GM12878 (cell line): ENCODE measurements at regions not wholly inside any gene's neighbourhood (a gene's known extent, or its start where the extent isn't known, plus 50 kb on each side); places are given as distances from the start of the nearest gene placed in this dataset.

ENCODE experiments used
- ATAC-seq: fragments of 200-7000 bp; cut with Tn5 transposase; 3 replicates; pipeline ENCODE4 v1.9.1; 2020; ENCODE audit warnings: mild to moderate bottlenecking, moderate library complexity
- BruUV-seq: library from RNA; stranded (reverse); fragments of 400-500 nt; replicated peaks from 2 replicates; lab custom pipeline; 2021; lab: Mats Ljungman, UMichigan
- CTCF ChIA-PET: fragments of 300-600 bp; sonication (Branson Sonifier 250); formaldehyde crosslinking; extraction: SDS; loops from one replicate; lab custom pipeline; 2021; ENCODE audit warnings: inconsistent platforms; lab: Yijun Ruan, JAX
- POLR2A ChIA-PET: fragments of 350-600 bp; formaldehyde crosslinking; extraction: SDS; loops from one replicate; lab custom pipeline; 2021; ENCODE audit warnings: inconsistent platforms; lab: Charles Lee
- RAD21 ChIA-PET: fragments of 300-600 bp; sonication (Branson Sonifier 250); formaldehyde crosslinking; loops from one replicate; lab custom pipeline; 2023; ENCODE audit warnings: antibody characterized with exemption; ENCODE audit not compliant: unreplicated experiment; lab: Charles Lee
- SMC1A ChIA-PET: fragments of 300-600 bp; sonication (Branson Sonifier 250); formaldehyde crosslinking; loops from one replicate; lab custom pipeline; 2023; ENCODE audit not compliant: unreplicated experiment, uncharacterized antibody; lab: Charles Lee
- DNase-seq: peaks from one replicate; pipeline ENCODE4 v3.0.0-alpha.2; 2011; ENCODE audit warnings: low read depth, low spot score
- FAIRE-seq: peaks from 3 replicates; lab custom pipeline; 2011; peaks lifted over from hg19 to GRCh38; lab: Jason Lieb, UNC
- H2AFZ ChIP-seq: 2 replicates; pipeline ENCODE4 v1.6.0; 2011; ENCODE audit warnings: low read depth, low read length, control low read depth; ENCODE audit not compliant: control insufficient read depth
- H3K27ac ChIP-seq: 2 replicates; pipeline ENCODE4 v1.5.1; 2011; ENCODE audit warnings: control low read depth; ENCODE audit not compliant: control insufficient read depth, insufficient read depth
- H3K27me3 ChIP-seq, 2 experiments: replicated peaks in 1 of 2; 2 replicates each; pipeline versions ENCODE4 v1.6.0 to v1.6.1; 2011; ENCODE audit warnings: low read length in 1 of 2; ENCODE audit not compliant: control insufficient read depth in 2 of 2, insufficient read depth in 2 of 2
- H3K36me3 ChIP-seq, 2 experiments: 2 replicates each; pipeline ENCODE4 v1.5.1; 2011; ENCODE audit warnings: low read length in 1 of 2; ENCODE audit not compliant: control insufficient read depth in 2 of 2, insufficient read depth in 2 of 2
- H3K4me1 ChIP-seq: 2 replicates; pipeline ENCODE4 v1.6.1; 2011; ENCODE audit warnings: mild to moderate bottlenecking, low read length, moderate library complexity, mixed read lengths; ENCODE audit not compliant: control insufficient read depth, insufficient read depth
- H3K4me2 ChIP-seq: 2 replicates; pipeline ENCODE4 v1.6.0; 2011; ENCODE audit warnings: control low read depth; ENCODE audit not compliant: control insufficient read depth, insufficient read depth
- H3K4me3 ChIP-seq: fragments of 200-600 bp; sonication (generic); 2 replicates; pipeline ENCODE4 v1.5.1; 2016
- H3K79me2 ChIP-seq: 2 replicates; pipeline ENCODE4 v1.6.0; 2011; ENCODE audit warnings: low read length; ENCODE audit not compliant: control insufficient read depth, insufficient read depth
- H3K9ac ChIP-seq: 2 replicates; pipeline ENCODE4 v1.8.0; 2011; ENCODE audit warnings: low read length, control low read depth, mixed read lengths; ENCODE audit not compliant: control insufficient read depth, insufficient read depth
- H3K9me3 ChIP-seq: replicated peaks from 3 replicates; pipeline ENCODE4 v1.5.1; 2011; ENCODE audit warnings: mild to moderate bottlenecking, low read length; ENCODE audit not compliant: control insufficient read depth, insufficient read depth
- H4K20me1 ChIP-seq: 2 replicates; pipeline ENCODE4 v1.6.0; 2011; ENCODE audit not compliant: control insufficient read depth, insufficient read depth
- E4F1 ChIP-seq: fragments of 450-650 bp; IDR thresholded peaks from 2 replicates; pipeline ENCODE4 v1.6.1; 2018; ENCODE audit warnings: borderline replicate concordance, mild to moderate bottlenecking; ENCODE audit not compliant: partially characterized antibody
- EED ChIP-seq: sonication (generic); IDR thresholded peaks from 2 replicates; pipeline ENCODE4 v1.6.1; 2016; ENCODE audit warnings: antibody characterized with exemption, low read depth
- IRF3 ChIP-seq: fragments of 450-650 bp; IDR thresholded peaks from 2 replicates; pipeline ENCODE4 v1.6.1; 2014; ENCODE audit warnings: mild to moderate bottlenecking
- NRF1 ChIP-seq: conservative IDR thresholded peaks from 2 replicates; pipeline ENCODE4 v1.6.1; 2011; ENCODE audit warnings: mild to moderate bottlenecking, low read depth, low read length, improper control_type of control experiment
- PAX5 ChIP-seq: IDR thresholded peaks from 2 replicates; pipeline ENCODE4 v1.6.1; 2011; ENCODE audit warnings: low read depth, low read length, borderline replicate concordance
- RAD21 ChIP-seq: IDR thresholded peaks from 2 replicates; pipeline ENCODE4 v1.6.1; 2011; ENCODE audit warnings: mild to moderate bottlenecking, low read depth, low read length, moderate library complexity; ENCODE audit not compliant: insufficient read depth
- SMARCA5 ChIP-seq: fragments of 450-650 bp; IDR thresholded peaks from 2 replicates; pipeline ENCODE4 v1.6.1; 2017; ENCODE audit warnings: mild to moderate bottlenecking
- TCF12 ChIP-seq: IDR thresholded peaks from 2 replicates; pipeline ENCODE4 v1.6.1; 2011; ENCODE audit warnings: low read depth, mild to moderate bottlenecking, low read length
- YBX1 ChIP-seq: fragments of 450-650 bp; IDR thresholded peaks from 2 replicates; pipeline ENCODE4 v1.6.1; 2016; ENCODE audit warnings: antibody characterized with exemption
- ZBTB4 ChIP-seq: fragments of 450-650 bp; formaldehyde crosslinking; IDR thresholded peaks from 2 replicates; pipeline ENCODE4 v1.4.0; 2022; ENCODE audit warnings: mild to moderate bottlenecking, moderate library complexity
- ZNF384 ChIP-seq: IDR thresholded peaks from 2 replicates; pipeline ENCODE4 v1.6.1; 2012; ENCODE audit warnings: low read depth, mild to moderate bottlenecking, low read length, improper control_type of control experiment, borderline replicate concordance
- WGBS: methylation state at CpG from one replicate; pipeline ENCODE4 v1.1.6; 2016; ENCODE audit warnings: low lambda C conversion rate; ENCODE audit not compliant: insufficient replicate concordance, insufficient coverage; ENCODE audit errors: missing lambda C conversion rate; 5-methylcytosine and 5-hydroxymethylcytosine counted together
- in situ Hi-C: fragments of 300-500 bp; cut with MboI; formaldehyde crosslinking; loops from 9 replicates; pipeline ENCODE4 v1.14.3; 2018; ENCODE audit warnings: mixed read lengths
- intact Hi-C: fragments of 100-400 bp; cut with micrococcal nuclease; formaldehyde crosslinking; loops from one replicate; pipeline ENCODE4 v1.14.2; 2022; ENCODE audit not compliant: unreplicated experiment

- FAIRE-seq (no peak), DNase-seq (no peak), ATAC-seq (no peak)
- no peak overlapping the region for H3K27ac ChIP-seq
- no peak overlapping the region for H3K4me3 ChIP-seq
- SMC1A ChIA-PET = no interaction called here
- CTCF ChIA-PET = interaction anchor here (0.7 to 1.6 kb wide), 3 partner anchors 9 to 402 kb away, joined by 3 to 5 read pairs (median 3); no protein-coding TSS in a partner anchor
- H2AFZ ChIP-seq = no peak overlapping the region
- H3K4me2 ChIP-seq = no peak overlapping the region
- POLR2A ChIA-PET = no interaction called here
- H3K9ac ChIP-seq = no peak overlapping the region
- H3K9me3 ChIP-seq = no peaks in the 10 kb centered on the region
- no peaks in the 10 kb centered on the region for H3K79me2 ChIP-seq
- in situ Hi-C loops = no loop called here
- no peaks in the 10 kb centered on the region for H3K27me3 ChIP-seq
- no TSS peak for BruUV-seq
- no peaks in the 10 kb centered on the region for H3K36me3 ChIP-seq
- no peaks in the 10 kb centered on the region for H3K4me1 ChIP-seq
- intact Hi-C loops = no loop called here
- WGBS = 26% methylated on average over 1 of the region's 1 CpG
- no peaks in the 10 kb centered on the region for H4K20me1 ChIP-seq
- TF ChIP-seq EED = no peak
- TF ChIP-seq YBX1 = no peak
- no peak for TF ChIP-seq PAX5
- no peak for TF ChIP-seq SMARCA5
- no peak for TF ChIP-seq TCF12
- no peak for TF ChIP-seq ZBTB4 (CRISPR knock-in tag)
- no peak for TF ChIP-seq IRF3
- no peak for TF ChIP-seq E4F1
- TF ChIP-seq RAD21 = no peak
- TF ChIP-seq NRF1 = no peak
- TF ChIP-seq ZNF384 = no peak
- RAD21 ChIA-PET = no interaction called here
Measured at GRCh38 chr12:91346827-91347226, 164.2 kb upstream of the DCN start.
